GM10248 (cell line): ENCODE measurements at regions not wholly inside any gene's neighbourhood (a gene's known extent, or its start where the extent isn't known, plus 50 kb on each side); places are given as distances from the start of the nearest gene placed in this dataset.
"Not testable (repeated sequence)": the region's sequence is repeated elsewhere in the genome, so short reads cannot be mapped to it uniquely, and the experiment has no call there.

Source experiments
- CTCF ChIA-PET: fragments of 300-600 bp; sonication (Branson Sonifier 250); formaldehyde crosslinking; extraction: SDS; loops from one replicate; lab custom pipeline; 2021; ENCODE audit warnings: antibody characterized with exemption; lab: Yijun Ruan, JAX
- POLR2A ChIA-PET: fragments of 350-650 bp; sonication (Branson Sonifier 250); formaldehyde crosslinking; extraction: SDS; loops from one replicate; lab custom pipeline; 2020; ENCODE audit warnings: antibody characterized with exemption; lab: Yijun Ruan, JAX
- DNase-seq: peaks from one replicate; pipeline ENCODE4 v3.0.0; 2012; ENCODE audit errors: extremely low spot score
- TF ChIP-seq, protein P1 (sequence below): IDR thresholded peaks from 2 replicates; pipeline ENCODE4 v1.5.1; 2012; ENCODE audit warnings: mild to moderate bottlenecking, low read depth; ENCODE audit errors: extremely low read depth, missing control alignments, control extremely low read depth

DNA sequence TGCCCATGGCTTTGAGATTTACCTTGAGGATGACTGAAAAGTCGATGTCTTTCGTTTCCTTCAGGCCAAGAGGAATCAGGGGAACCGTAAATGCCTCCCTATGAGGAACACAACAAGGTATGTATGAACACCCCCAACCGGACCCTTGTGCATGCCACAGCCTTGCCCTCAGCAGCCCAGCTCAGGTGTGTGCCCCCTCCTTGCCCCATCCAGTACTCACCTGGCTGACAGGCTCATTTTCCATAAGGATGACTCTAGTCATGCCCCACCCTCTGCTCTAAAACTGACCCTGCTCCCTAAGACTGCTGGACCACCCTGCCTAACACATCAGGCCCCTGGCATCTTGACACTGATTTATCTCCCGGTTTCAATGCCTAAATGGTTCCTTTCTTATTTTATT is 270.0 kb downstream of the GOLGA6L6 start:
- TF ChIP-seq, protein P1, sequence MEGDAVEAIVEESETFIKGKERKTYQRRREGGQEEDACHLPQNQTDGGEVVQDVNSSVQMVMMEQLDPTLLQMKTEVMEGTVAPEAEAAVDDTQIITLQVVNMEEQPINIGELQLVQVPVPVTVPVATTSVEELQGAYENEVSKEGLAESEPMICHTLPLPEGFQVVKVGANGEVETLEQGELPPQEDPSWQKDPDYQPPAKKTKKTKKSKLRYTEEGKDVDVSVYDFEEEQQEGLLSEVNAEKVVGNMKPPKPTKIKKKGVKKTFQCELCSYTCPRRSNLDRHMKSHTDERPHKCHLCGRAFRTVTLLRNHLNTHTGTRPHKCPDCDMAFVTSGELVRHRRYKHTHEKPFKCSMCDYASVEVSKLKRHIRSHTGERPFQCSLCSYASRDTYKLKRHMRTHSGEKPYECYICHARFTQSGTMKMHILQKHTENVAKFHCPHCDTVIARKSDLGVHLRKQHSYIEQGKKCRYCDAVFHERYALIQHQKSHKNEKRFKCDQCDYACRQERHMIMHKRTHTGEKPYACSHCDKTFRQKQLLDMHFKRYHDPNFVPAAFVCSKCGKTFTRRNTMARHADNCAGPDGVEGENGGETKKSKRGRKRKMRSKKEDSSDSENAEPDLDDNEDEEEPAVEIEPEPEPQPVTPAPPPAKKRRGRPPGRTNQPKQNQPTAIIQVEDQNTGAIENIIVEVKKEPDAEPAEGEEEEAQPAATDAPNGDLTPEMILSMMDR, result no peak
- no peak for DNase-seq
- ChIA-PET POLR2A (no interaction called here), CTCF (interaction anchor here (1.3 to 1.6 kb wide), 3 partner anchors 19 to 392 kb away, joined by 3 read pairs; no protein-coding TSS in a partner anchor)

DNA sequence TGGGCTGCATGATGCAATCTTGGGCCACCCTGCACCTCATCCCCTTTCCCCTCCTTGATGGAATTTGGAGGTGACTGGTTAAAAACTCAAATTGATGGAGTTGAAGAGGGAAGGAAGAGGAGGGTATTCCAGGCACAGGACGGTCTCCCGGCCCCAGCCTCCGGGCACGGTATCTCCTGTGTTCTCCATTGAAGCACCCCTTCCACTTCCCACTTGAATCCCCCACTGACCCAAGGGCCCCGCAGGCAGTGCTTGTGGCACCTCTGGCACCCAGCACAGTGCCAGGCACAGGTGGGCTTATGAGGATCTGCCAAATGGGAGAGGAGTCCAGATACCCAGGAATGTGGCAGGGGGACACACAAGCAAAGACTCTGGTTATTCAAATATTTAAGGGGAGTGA is 271.6 kb downstream of the GOLGA6L6 start:
- CTCF ChIA-PET, POLR2A ChIA-PET: not testable (repeated sequence)

DNA sequence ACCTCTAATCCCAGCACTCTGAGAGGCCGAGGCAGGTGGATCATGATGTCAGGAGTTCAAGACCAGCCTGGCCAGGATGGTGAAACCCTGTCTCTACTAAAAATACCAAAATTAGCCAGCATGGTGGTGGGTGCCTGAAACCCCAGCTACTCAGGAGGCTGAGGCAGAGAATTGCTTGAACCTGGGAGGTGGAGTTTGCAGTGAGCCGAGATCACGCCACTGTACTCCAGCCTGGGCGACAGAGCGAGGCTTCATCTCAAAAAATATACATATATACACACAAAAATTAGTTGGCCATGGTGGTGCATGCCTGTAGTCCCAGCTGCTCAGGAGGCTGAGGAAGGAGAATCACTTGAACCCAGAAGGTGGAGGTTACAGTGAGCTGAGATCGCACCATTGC is 273.6 kb downstream of the GOLGA6L6 start:
- POLR2A ChIA-PET, DNase-seq, CTCF ChIA-PET: not testable (repeated sequence)

More for the DNA sequence above, 271.6 kb downstream of the GOLGA6L6 start:
- not testable (repeated sequence) for DNase-seq

DNA sequence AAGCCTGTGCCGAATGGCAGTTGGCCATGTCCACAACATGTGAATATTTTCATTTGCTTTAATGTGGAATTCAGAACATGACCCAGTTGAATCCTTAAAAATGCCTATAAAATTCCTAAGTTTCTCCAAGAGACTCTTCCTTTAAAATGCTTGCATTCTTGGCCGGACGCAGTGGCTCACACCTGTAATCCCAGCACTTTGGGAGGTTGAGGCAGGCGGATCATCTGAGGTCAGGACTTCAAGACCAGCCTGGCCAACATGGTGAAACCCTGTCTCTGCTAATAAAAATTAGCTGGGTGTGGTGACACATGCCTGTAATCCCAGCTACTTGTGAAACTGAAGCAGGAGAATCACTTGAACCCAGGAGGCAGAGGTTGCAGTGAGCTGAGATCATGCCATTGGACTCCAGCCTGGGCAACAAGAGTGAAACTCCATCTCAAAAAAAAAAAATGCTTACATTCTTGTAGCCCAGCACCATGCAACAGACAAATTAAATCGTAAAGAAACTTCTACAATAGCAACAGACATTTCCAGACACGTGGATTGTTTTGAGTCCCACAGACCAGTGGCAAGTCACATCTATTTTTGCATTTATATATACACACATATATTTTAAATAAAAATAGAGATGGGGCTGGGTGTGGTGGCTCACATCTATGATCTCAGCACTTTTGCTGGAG is 274.4 kb downstream of the GOLGA6L6 start:
- POLR2A ChIA-PET, CTCF ChIA-PET, DNase-seq: not testable (repeated sequence)

DNA sequence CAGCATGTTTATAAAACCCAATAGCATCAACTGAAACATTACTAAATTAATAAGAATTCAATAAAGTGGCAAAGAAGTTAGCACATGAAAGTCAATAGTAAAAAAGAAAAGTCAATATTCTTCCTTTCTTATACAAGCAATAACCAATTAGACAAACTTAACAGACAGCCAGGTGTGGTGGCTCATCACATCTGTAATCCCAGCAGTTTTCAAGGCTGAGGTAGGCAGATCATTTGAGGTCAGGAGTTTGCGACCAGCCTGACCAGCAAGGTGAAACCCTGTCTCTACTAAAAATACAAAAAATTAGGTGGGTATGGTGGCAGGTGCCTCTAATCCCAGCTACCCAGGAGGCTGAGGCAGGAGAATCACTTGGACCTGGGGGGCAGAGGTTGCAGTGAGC is 275.9 kb downstream of the GOLGA6L6 start:
- POLR2A ChIA-PET, DNase-seq, CTCF ChIA-PET: not testable (repeated sequence)

DNA sequence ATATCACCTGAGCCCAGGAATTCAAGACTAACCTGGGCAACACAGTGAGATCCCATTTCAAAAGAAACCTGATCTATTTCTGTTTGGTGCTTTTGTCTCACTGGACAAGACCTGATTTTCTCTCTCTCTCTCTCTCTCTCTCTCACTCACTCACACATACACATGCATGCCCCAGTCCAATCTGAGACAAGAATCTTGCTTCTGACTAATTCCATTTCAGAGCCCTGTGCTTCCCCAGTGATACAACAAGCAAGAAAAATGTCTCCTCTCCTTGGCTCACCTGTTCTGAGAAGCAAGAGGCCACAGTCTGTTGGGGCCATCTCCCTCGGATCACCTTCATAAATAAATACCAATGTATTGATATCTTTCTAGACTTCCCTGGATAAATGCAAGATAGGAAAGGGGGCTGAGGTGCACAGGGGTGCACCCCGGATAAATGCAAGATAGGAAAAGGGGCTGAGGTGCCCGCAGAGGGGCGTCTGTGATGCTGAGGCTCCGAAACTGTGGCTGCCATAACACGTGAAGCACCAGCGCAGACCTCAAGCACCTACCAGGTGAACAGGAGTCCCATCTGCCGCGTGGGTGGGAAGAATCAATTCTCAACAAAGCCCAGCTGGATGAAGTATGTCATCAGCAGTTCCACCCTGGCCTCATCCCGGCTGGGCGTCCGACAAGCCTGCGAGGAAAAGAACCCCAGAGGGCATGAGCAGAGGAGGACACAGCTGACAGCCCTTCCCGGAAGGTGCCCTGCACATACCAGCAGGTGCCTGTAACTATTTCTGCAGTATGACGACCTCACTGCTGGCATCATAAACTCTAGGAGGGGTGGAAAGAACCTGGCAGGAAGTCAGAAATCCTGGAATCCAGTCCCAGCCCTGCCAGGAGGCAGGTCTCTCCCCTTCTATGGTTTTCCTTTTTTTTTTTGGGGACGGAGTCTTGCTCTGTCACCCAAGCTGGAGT is 280.0 kb downstream of the GOLGA6L6 start:
- DNase-seq, CTCF ChIA-PET, POLR2A ChIA-PET: not testable (repeated sequence)

DNA sequence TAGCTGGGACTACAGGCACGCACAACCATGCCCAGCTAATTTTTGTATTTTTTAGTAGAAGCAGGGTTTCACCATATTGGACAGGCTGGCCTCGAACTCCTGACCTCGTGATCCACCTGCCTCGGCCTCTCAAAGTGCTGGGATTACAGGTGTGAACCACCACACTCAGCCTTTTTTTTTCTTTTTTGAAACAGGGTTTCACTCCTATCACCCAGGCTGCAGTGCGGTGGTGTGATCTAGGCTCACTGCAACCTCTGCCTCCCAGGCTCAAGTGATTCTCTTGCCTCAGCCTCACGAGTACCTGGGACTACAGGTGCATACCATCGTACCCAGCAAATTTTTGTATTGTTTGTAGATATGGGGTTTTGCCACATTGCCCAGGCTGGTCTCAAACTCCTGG is 280.9 kb downstream of the GOLGA6L6 start:
- CTCF ChIA-PET, POLR2A ChIA-PET: not testable (repeated sequence)

DNA sequence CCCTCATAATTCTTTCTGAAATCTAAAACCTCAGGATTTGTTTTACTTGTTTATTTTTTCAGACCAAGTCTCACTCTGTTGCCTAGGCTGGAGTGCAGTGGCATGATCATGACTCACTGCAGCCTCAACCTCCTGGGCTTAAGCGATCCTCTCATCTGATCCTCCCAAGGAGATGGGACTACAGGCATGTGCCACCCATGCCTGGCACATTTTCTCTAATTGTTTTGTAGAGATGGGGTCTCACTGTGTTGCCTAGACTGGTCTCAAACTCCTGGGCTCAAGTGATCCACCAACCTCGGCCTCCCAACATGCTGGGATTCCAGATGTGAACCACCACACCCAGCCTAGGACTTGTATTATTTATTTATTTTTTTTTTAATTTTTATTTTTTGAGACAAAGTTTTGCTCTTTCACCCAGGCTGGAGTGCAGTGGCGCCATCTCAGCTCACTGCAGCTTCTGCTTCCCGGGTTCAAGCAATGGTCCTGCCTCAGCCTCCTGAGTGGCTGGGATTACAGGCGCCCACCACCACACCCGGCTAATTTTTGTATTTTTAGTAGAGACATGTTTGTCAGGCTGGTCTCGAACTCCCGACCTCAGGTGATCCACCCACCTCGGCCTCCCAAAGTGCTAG is 281.9 kb downstream of the GOLGA6L6 start:
- CTCF ChIA-PET, DNase-seq, POLR2A ChIA-PET: not testable (repeated sequence)

More for the DNA sequence above, 280.9 kb downstream of the GOLGA6L6 start:
- not testable (repeated sequence) for DNase-seq

DNA sequence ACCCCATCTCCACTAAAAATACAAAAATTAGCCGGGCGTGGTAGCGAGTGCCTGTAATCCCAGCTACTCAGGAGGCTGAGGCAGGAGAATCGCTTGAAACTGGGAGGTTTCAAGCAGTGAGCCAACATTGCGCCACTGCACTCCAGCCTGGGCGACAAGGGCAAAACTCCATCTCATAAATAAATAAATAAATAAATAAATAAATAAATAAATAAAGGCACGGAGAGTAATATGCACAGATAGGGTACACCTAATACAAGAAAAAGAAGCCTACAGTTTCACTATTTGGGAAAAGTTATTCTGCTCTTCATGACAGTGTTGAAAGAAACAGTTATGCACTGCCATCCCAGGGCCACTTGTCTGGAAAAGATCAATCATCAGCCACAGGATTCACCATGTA is 285.2 kb downstream of the GOLGA6L6 start:
- POLR2A ChIA-PET, CTCF ChIA-PET, DNase-seq: not testable (repeated sequence)

DNA sequence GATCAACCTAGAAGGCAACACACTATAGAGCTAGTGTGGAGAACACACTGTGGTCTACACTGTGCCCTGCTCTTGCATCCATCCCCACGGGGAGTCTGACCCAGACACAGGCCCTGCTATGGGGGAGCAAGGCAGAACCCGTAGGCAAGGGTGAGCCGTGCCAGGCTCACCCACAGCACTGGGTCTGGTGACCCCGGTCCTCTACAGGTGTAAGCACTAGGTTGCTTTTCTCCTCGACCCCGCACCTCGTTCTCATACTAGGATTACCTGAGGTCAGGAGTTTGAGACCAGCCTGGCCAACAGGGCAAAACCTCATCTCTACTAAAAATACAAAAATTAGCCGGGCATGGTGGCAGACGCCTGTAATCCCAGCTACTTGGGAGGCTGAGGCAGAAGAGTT is 286.0 kb downstream of the GOLGA6L6 start:
- CTCF ChIA-PET, POLR2A ChIA-PET: not testable (repeated sequence)

DNA sequence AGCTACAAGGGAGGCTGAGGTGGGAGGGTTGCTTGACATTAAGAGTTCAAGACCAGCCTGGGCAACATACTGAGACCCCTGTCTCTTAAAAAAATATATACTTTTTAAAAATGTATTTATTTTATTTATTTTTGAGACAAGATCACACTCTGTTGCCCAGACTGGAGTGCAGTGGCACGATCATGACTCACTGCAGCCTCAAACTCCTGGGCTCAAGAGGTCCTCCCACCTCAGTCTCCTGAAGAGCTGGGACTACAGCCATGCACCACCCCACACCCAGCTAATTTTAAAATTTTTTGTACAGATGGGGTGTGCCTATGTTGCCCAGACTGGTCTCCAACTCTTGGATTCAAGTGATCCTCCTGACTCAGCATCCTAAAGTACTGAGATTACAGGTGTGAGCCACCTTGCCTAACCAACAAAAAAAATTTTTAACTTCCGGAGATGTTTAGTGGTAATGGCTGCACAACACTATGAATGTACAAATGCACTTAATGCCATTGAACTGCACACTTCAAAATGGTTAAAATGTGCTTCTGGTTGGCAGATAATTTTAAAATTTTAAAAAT is 288.5 kb downstream of the GOLGA6L6 start:
- POLR2A ChIA-PET, CTCF ChIA-PET, DNase-seq: not testable (repeated sequence)

More for the DNA sequence above, 286.0 kb downstream of the GOLGA6L6 start:
- not testable (repeated sequence) for DNase-seq

DNA sequence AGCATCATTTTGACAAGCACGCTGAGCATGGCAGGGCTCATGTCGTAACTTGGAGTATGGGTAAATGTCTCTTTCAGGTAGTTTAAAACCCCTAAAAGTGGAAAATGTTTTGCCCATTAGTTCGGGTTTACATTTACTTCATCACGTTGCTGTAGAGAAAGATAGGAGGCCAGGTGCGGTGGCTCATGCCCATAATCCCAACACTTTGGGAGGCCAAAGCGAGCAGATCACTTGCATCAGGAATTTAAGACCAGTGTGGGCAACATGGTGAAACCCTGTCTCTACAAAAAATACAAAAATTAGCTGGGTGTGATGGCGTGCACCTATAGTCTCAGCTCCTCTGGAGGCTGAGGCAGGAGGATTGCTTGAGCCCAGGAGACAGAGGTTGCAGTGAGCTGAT is 289.6 kb downstream of the GOLGA6L6 start:
- POLR2A ChIA-PET, DNase-seq, CTCF ChIA-PET: not testable (repeated sequence)

DNA sequence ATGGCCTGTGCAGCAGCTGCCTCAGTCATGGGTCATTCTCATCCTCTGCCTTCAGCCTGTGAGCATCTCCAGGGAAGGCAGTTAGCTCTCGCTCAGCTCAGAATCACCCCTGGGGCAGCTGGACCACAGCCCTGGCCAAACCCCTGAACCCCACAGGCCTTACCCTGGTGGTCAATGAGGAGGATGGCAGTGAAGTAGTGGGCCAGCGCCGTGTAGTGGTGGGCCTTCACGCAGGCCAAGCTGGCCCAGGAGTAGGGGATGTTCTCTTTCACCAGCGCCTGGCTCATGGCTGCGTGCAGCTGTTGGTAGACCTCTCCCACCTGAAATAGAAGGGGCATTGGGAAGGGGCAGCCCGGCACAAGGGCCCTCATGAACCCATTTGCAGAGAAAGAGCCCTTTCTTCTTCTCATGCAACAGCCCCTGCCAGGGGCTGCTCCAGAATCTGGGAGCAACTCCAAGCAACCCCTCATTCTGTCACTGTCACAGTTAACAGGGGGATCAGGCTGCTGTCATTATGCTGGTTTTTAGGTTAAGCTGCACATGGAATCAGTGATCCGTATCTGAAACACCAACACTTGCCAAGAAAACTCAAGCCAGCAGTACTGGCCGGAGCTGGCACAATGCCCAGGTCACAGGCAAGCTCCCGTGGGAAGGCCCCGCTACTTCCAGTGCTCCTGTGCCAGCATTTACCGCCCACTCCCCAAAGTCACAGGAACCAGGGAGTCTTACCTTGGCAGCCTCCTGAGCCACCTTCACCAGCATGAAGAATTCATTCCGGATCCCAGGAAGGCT is 290.2 kb downstream of the GOLGA6L6 start:
- DNase-seq, CTCF ChIA-PET, POLR2A ChIA-PET: not testable (repeated sequence)

DNA sequence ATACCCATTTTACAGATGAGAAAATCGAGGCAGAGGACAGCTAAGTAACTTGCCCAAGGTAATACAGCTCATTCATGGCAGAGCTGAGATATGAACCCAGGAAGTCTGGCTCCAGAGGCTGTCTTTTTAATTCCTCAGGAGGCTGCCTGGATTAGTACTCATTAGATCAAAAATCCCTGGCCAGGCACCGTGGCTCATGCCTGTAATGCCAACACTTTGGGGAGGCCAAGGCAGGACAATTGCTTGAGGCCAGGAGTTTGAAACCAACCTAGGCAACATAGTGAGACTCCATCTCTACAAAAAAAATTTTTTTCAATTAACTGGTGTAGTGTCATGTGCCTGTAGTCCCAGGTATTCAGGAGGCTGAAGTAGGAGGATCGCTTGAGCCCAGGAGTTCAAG is 291.4 kb downstream of the GOLGA6L6 start:
- DNase-seq, POLR2A ChIA-PET, CTCF ChIA-PET: not testable (repeated sequence)

DNA sequence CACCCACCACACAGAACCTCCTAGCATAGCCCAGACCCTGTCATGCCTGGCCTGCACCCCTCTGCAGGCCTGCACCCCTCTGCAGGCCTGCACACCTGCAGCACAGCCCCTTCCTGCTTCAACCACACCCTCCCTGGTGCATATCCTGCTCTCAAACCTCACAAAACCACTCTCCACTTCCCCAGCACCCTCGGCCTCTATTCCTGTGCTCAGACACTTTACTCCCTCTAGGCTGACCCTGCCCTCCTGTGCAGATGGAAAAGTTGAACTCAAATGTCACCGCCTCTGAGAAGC is 292.0 kb downstream of the GOLGA6L6 start:
- POLR2A ChIA-PET, DNase-seq, CTCF ChIA-PET: not testable (repeated sequence)

DNA sequence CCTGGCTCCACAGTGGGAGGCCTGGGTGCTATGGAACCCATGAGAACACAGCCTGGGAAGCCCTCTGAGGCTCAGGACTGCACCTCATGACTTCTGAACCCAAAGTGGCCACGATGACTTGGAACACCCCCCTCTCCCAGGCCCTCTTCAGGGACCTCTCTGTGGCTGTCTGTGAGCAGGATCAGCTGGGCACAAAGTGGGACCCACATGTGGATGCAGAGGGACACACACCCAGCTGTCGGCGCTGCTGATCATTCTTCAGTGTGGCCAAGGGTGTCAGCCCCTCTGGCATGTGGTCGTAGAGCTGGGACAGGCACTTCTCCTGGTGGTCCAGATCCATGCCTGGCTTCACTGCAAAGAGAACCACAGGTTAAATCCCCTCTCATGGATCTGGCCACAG is 293.2 kb downstream of the GOLGA6L6 start:
- POLR2A ChIA-PET, DNase-seq, CTCF ChIA-PET: not testable (repeated sequence)
